Natural killer cell (primary cell): ENCODE measurements at regions not wholly inside any gene's neighbourhood (a gene's known extent, or its start where the extent isn't known, plus 50 kb on each side); places are given as distances from the start of the nearest gene placed in this dataset.
"Not testable (repeated sequence)": the region's sequence is repeated elsewhere in the genome, so short reads cannot be mapped to it uniquely, and the experiment has no call there.

Experiments used
- ATAC-seq, 3 donors: fragments of 150-1000 bp in 2 of 3; fragments of 200-7000 bp in 1 of 3; cut with Tn5 transposase; 1 replicate in 1 of 3; 2 replicates in 2 of 3; pipeline ENCODE4 v1.10.0; 2021; ENCODE audit warnings: mild to moderate bottlenecking in 2 of 3, moderate library complexity in 2 of 3
- DNase-seq, 2 donors: peaks; one replicate each; pipeline versions ENCODE4 v3.0.0 to v3.0.0-alpha.2; 2013 to 2021; ENCODE audit warnings: mixed read lengths in 1 of 2
- H3K27ac ChIP-seq: one replicate; pipeline ENCODE4 v1.5.1; 2013; ENCODE audit warnings: mild to moderate bottlenecking, low read length
- H3K27me3 ChIP-seq: one replicate; pipeline ENCODE4 v1.6.1; 2013; ENCODE audit warnings: low read length; ENCODE audit not compliant: control insufficient read depth, insufficient read depth
- H3K36me3 ChIP-seq: one replicate; pipeline ENCODE4 v1.6.1; 2013; ENCODE audit warnings: low read length; ENCODE audit not compliant: control insufficient read depth, insufficient read depth
- H3K4me1 ChIP-seq: one replicate; pipeline ENCODE4 v1.6.1; 2013; ENCODE audit warnings: low read length; ENCODE audit not compliant: control insufficient read depth, insufficient read depth
- H3K4me3 ChIP-seq: one replicate; pipeline ENCODE4 v1.5.1; 2013; ENCODE audit warnings: low read length
- H3K9me3 ChIP-seq: one replicate; pipeline ENCODE4 v1.6.1; 2013; ENCODE audit warnings: low read length; ENCODE audit not compliant: control insufficient read depth, insufficient read depth
- H3K27ac Mint-ChIP-seq, 2 donors: one replicate each; pipeline ENCODE4 v1.8.0; 2022; ENCODE audit warnings: mild to moderate bottlenecking in 2 of 2, mixed read lengths in 2 of 2, moderate library complexity in 1 of 2
- H3K27me3 Mint-ChIP-seq, 2 donors: one replicate each; pipeline ENCODE4 v1.8.0; 2022; ENCODE audit warnings: low read depth in 2 of 2, mixed read lengths in 2 of 2
- H3K36me3 Mint-ChIP-seq: one replicate; pipeline ENCODE4 v1.8.0; 2022; ENCODE audit warnings: mixed read lengths
- H3K4me1 Mint-ChIP-seq, 2 donors: one replicate each; pipeline ENCODE4 v1.8.0; 2022; ENCODE audit warnings: mixed read lengths in 2 of 2
- H3K4me3 Mint-ChIP-seq: one replicate; pipeline ENCODE4 v1.8.0; 2022; ENCODE audit warnings: mild to moderate bottlenecking, moderate library complexity, mixed read lengths
- H3K9me3 Mint-ChIP-seq, 2 donors: one replicate each; pipeline ENCODE4 v1.8.0; 2022; ENCODE audit warnings: mixed read lengths in 2 of 2
- WGBS: methylation state at CpG from one replicate; pipeline ENCODE4 v1.1.7; 2013; ENCODE audit warnings: missing lambda C conversion rate; ENCODE audit not compliant: insufficient coverage; 5-methylcytosine and 5-hydroxymethylcytosine counted together
- intact Hi-C: fragments of 100-400 bp; cut with micrococcal nuclease; formaldehyde crosslinking; loops from one replicate; pipeline ENCODE4 v1.14.2; 2022
- TF ChIP-seq, protein P1 (sequence below): fragments of 200-600 bp; IDR thresholded peaks from one replicate; pipeline ENCODE4 v1.8.0; 2022; ENCODE audit warnings: antibody characterized with exemption

DNA sequence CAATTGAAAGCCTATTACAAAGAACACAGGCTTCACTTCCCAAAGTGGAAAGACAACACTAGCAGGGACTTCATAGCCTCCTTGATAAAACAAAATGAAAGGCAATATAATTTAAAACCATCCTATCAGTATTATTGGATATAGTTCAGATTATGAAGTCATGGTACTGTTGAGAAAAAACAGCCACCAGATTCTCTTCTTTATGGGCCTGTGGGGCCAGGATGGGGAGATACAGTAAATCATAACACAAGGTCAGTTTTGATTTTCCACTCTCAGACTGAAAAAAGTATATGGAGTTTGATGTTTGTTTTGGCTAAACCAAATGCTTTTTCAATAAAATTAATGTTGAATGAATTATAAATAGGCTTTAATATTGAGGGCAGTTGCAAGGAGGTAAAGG is 129.1 kb downstream of the BCL2L11 start:
- Histone ChIP-seq H3K36me3 (no peaks in the 10 kb centered on the region), H3K4me1 (no peaks in the 10 kb centered on the region), H3K27ac (no peak overlapping the region), H3K27me3 (no peaks in the 10 kb centered on the region), H3K9me3 (no peaks in the 10 kb centered on the region), H3K4me3 (no peak overlapping the region)
- ATAC-seq: no peak
- intact Hi-C loops: no loop called here
- Mint-ChIP-seq H3K4me1 (peaks cover 21 to 26% of the 10 kb centered on the region in 2 donors), H3K4me3 (no peak overlapping the region), H3K9me3 (peaks cover 4 to 5% of the 10 kb centered on the region in 2 donors), H3K27me3 (no peaks in the 10 kb centered on the region), H3K36me3 (no peaks in the 10 kb centered on the region), H3K27ac (no peak overlapping the region)
- DNase-seq: no peak
- TF ChIP-seq, protein P1, sequence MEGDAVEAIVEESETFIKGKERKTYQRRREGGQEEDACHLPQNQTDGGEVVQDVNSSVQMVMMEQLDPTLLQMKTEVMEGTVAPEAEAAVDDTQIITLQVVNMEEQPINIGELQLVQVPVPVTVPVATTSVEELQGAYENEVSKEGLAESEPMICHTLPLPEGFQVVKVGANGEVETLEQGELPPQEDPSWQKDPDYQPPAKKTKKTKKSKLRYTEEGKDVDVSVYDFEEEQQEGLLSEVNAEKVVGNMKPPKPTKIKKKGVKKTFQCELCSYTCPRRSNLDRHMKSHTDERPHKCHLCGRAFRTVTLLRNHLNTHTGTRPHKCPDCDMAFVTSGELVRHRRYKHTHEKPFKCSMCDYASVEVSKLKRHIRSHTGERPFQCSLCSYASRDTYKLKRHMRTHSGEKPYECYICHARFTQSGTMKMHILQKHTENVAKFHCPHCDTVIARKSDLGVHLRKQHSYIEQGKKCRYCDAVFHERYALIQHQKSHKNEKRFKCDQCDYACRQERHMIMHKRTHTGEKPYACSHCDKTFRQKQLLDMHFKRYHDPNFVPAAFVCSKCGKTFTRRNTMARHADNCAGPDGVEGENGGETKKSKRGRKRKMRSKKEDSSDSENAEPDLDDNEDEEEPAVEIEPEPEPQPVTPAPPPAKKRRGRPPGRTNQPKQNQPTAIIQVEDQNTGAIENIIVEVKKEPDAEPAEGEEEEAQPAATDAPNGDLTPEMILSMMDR: no peak

DNA sequence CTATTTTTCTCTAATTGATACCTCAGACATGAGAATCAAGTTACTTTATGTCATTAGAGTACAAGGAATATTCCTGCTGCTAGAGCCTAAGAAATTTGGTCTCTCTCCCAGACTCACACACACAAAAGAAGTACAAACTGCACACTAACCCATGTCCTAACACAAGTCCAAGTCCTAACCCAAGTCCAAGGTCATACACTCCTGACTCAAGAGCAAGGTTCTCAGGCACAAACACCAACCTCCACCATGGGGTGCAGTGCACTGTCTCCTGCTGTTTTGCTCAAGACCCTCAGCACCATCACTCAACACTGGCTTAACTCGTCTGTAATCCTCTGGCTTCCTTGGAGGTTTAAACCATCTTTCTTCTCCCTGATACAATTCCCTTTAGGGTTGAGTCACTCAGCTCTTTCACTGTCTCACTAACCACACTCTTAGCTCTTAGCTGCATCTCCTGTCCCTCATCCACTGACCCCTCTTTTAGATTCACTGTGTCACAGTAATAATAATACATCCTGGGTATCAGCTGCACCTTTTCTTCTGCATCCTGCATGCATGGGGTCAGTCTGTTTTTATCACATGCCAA is 129.8 kb downstream of the BCL2L11 start:
- ATAC-seq: no peak
- intact Hi-C loops: no loop called here
- WGBS: 89% methylated on average over 1 of the region's 1 CpG

DNA sequence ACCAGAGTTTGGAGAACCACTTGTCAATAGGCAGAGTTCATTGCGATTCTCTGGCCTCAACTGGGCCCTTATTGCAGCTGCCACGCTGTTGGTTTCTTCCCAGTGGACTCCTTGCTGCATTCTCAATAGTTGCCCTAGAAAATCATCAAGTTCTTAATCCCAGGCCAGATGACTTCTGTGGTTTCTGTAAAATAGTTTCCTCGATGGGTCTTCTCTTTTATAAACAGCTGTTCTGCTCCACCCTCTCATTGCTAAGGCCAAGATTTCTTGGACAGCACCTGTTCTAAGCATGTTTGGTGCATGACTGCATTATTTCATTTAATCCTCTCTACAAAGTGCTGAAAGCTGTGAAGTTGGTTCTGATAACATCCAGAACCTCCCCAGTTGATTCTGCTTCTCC is 131.0 kb downstream of the BCL2L11 start:
- Histone ChIP-seq H3K27me3 (no peaks in the 10 kb centered on the region), H3K4me3 (no peak overlapping the region), H3K27ac (no peak overlapping the region), H3K4me1 (no peaks in the 10 kb centered on the region), H3K36me3 (no peaks in the 10 kb centered on the region), H3K9me3 (no peaks in the 10 kb centered on the region)
- Mint-ChIP-seq H3K4me3 (peak overlapping the region; percentile 61), H3K27ac (peak overlapping the region; percentile 52 to 84), H3K4me1 (peaks cover 21 to 26% of the 10 kb centered on the region in 2 donors), H3K9me3 (peaks cover 4 to 5% of the 10 kb centered on the region in 2 donors), H3K27me3 (no peaks in the 10 kb centered on the region), H3K36me3 (no peaks in the 10 kb centered on the region)
- DNase-seq (no peak), ATAC-seq (no peak)
- TF ChIP-seq, protein P1: no peak
- 100% methylated on average over 3 of the region's 3 CpGs for WGBS
- intact Hi-C loops: no loop called here

More for the DNA sequence above, 129.8 kb downstream of the BCL2L11 start:
- DNase-seq: no peak
- Histone ChIP-seq H3K27me3 (no peaks in the 10 kb centered on the region), H3K4me1 (no peaks in the 10 kb centered on the region), H3K27ac (no peak overlapping the region), H3K9me3 (no peaks in the 10 kb centered on the region), H3K36me3 (no peaks in the 10 kb centered on the region), H3K4me3 (no peak overlapping the region)
- no peaks in the 10 kb centered on the region for H3K36me3 Mint-ChIP-seq
- peaks cover 4 to 5% of the 10 kb centered on the region in 2 donors for H3K9me3 Mint-ChIP-seq
- TF ChIP-seq, protein P1: no peak
- H3K27me3 Mint-ChIP-seq: no peaks in the 10 kb centered on the region
- no peak overlapping the region for H3K4me3 Mint-ChIP-seq
- peak overlapping the region in 1 of 2 donors; percentile 84 for H3K27ac Mint-ChIP-seq
- H3K4me1 Mint-ChIP-seq: peaks cover 21 to 26% of the 10 kb centered on the region in 2 donors

DNA sequence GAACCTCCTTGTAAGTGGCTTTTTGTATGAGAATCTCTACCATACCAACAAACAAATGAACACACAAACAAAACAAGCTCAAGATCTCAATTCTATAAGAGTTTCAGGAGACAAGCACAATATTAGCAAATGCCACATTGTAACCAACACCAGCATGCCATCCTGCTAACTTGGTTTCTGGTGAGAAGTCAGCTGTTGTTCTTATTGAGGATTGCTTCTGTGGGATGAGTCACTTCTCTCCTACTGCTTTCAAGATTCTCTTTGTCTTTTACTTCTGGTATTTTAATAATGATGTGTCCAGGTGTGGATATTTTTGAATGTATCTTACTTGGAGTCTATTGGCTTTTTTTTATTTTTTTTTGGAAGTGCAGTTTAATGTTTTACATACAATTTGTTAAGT is 131.7 kb downstream of the BCL2L11 start:
- TF ChIP-seq, protein P1: no peak
- Histone ChIP-seq H3K27me3 (no peaks in the 10 kb centered on the region), H3K27ac (no peak overlapping the region), H3K9me3 (no peaks in the 10 kb centered on the region), H3K4me1 (no peaks in the 10 kb centered on the region), H3K36me3 (no peaks in the 10 kb centered on the region), H3K4me3 (no peak overlapping the region)
- Mint-ChIP-seq H3K27ac (peak overlapping the region; percentile 52 to 84), H3K4me3 (peak overlapping the region; percentile 22), H3K36me3 (no peaks in the 10 kb centered on the region), H3K9me3 (peaks cover 4 to 5% of the 10 kb centered on the region in 2 donors), H3K27me3 (no peaks in the 10 kb centered on the region), H3K4me1 (peaks cover 21 to 26% of the 10 kb centered on the region in 2 donors)
- intact Hi-C loops: no loop called here
- no peak for ATAC-seq
- no peak for DNase-seq

DNA sequence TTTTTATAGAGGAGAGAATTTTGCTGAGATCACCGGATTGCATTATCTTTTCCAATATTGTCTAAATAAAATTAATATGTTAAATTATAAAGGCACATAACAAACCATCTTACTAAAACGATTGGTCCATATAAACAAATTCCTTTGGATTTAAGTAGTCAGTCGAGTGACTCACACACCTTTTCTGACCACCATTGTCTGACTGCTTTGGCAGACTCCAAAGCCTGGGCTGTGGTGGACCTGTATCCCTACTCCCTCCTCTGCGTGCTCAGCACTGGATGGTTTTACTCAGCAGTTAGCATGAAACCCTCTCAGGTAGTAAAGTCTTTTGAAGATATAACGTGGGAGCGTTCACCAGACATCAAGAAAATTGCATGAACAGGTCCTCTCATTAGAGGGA is 134.2 kb downstream of the BCL2L11 start:
- ATAC-seq, H3K36me3 Mint-ChIP-seq, H3K9me3 ChIP-seq, H3K4me1 ChIP-seq, H3K4me3 Mint-ChIP-seq, H3K27me3 ChIP-seq, H3K27ac ChIP-seq, H3K27ac Mint-ChIP-seq, H3K27me3 Mint-ChIP-seq, H3K9me3 Mint-ChIP-seq, intact Hi-C loops, H3K36me3 ChIP-seq, H3K4me3 ChIP-seq, DNase-seq: not testable (repeated sequence)
- 83% methylated on average over 3 of the region's 6 CpGs for WGBS
- peaks cover 21 to 31% of the 10 kb centered on the region in 2 donors for H3K4me1 Mint-ChIP-seq
